Activated CD4-positive, alpha-beta T cell treated with anti-CD3 and anti-CD28 coated beads for 24 hours (primary cell): ENCODE measurements at regions not wholly inside any gene's neighbourhood (a gene's known extent, or its start where the extent isn't known, plus 50 kb on each side); places are given as distances from the start of the nearest gene placed in this dataset.
"Not testable (repeated sequence)": the region's sequence is repeated elsewhere in the genome, so short reads cannot be mapped to it uniquely, and the experiment has no call there.

Source experiments
- DNase-seq, 2 donors: peaks; one replicate each; pipeline ENCODE4 v3.0.0-alpha.2; 2020; ENCODE audit warnings: low read depth in 2 of 2

GRCh38 chr7:25444991-25445390 lies 216.7 kb upstream of the NPVF start:
- DNase-seq: no peak

- no peak for DNase-seq
Observed at GRCh38 chr7:25448301-25448700, 220.0 kb upstream of the NPVF start.

- DNase-seq: no peak
Observed at GRCh38 chr7:25454020-25454419, 225.7 kb upstream of the NPVF start.

DNA sequence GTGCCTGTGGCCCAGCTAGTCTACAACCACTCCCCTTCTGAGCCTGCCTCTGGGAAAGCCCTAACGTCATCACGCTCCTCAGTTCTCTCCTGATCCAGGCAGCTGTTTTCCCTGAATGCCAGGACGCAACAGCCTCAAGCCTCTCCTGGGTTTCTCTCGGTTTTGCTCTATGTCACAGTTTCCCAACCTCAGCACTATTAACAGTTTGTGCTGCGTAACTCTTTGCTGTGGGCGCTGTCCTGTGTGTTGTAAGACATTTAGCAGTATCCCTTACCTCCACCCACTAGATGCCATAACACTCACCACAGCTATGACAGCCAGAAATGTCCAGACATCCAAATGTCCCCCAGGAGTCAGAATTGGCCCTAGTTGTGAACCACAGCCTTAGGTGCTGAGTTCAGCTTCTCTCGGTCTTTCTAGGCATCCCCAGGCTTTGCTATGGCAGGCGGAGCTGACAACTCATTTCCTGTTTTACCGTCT lies 226.3 kb upstream of the NPVF start:
- DNase-seq: no peak

DNA sequence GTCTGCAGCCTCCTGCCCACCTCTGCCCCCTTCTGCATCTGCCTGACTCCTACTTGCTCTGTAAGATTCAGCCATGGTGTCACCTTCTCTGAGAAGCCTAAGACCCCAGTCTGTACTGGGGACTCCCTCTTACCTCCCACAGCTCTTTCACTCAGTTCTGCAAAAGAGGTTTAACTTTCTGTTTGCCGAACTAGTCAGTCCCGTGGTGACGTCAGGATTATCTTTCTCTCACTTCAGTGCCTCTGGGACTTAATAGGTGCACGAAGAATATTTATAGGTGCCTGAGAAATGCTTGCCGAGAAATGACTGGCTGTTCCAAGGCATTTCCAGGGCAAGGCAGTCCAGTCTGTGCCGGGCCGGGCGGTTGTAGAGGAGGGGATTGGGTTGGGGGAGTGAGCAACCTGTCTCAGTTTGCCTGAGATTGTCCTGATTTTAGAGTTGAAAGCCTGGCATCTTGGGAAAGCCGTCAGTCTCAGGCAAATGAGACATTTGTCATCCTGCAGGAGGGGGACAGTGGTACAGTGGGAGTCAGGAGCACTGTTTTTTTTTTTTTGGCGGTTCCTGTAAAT lies 227.5 kb upstream of the NPVF start:
- no peak for DNase-seq

- DNase-seq: no peak
Observed at GRCh38 chr7:25456467-25457171, 228.3 kb upstream of the NPVF start.

GRCh38 chr7:25459057-25459456 lies 230.8 kb upstream of the NPVF start:
- DNase-seq: no peak

DNA sequence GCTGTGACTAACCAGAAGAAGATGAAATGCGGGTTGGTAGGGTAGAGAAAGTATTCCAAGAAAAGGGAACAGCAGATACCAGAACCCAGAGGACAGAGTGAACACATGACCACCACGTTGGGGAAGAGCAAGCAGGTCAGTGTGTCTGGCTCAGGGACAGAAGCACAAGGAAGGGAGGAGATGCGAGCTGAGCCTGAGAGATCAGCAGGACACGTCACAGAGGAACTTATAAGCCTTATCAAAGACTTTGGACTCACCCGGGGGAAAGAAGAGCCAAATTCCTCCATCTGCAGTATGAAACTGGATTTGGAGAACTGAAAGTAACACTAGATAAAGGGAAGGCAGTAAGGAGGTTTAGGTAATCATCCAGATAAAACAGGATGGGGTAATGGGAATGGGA lies 232.1 kb upstream of the NPVF start:
- no peak for DNase-seq

- no peak for DNase-seq
Observed at GRCh38 chr7:25469669-25470068, 241.4 kb upstream of the NPVF start.

DNA sequence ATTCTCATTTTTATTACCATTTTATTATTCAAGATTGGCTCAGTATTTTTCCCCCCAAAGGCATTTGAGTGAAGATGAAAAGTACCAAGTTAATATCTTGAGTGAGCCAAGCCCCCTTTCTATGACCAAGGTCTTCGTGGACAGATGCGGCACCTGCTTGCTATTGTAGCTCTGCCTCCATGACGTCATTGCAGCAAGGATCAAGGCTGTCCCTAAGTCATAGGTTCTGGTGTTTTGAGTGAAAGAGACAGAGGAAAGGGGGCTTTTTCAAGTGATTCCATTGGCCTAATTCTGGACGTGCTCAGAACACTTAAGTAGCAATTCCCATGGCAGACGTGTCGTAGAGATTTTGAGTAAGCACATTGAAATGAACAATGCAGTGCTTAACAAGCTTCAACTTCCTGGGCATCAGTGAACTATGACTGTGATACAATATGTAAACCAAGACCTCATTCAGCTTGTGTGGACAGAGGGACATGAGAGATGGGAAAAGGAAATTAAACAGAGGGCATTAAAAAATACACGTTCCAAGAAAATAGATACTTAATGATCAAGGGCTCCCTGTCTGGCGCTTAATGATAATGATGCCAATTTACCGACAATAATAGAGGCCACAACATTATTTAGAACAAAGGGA lies 248.7 kb upstream of the NPVF start:
- no peak for DNase-seq

DNA sequence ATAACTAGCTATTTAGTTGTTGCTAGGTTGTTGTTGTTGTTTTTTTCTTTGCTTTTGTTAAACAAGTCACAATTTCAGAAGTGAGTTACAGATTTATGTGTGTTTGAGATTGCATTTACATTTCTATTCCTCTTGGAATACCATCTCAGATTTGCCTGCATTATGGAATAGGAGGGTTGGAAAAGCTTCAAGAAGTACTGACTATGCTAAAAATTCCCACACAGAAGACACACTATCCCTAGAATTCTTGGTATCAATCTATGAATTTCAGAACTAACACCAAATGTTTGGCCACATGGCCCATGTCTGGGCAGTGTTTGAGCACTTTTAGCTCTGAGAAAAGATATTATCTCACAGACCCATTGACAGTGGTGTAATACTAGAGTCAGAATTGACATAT lies 249.9 kb upstream of the NPVF start:
- not testable (repeated sequence) for DNase-seq

- no peak for DNase-seq
Observed at GRCh38 chr7:25478925-25479324, 250.6 kb upstream of the NPVF start.

DNA sequence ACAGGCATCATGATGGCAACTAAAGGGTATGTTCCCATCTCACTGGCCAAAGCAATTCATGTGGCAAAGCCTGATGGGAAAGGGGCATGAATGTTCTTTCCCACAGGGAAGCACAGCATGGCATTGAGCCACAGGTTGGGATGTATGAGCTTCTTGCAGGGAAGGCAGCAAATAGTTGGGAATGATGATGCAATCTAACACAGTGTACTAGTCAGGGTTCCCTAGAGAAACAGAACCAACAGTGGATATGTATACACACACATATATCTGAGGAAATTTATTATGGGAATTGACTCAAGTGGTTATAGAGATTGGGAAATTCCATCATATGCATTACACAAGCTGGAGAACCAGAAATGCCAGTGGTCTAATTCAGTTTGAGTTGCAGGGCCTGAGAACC lies 253.6 kb upstream of the NPVF start:
- DNase-seq: no peak

DNA sequence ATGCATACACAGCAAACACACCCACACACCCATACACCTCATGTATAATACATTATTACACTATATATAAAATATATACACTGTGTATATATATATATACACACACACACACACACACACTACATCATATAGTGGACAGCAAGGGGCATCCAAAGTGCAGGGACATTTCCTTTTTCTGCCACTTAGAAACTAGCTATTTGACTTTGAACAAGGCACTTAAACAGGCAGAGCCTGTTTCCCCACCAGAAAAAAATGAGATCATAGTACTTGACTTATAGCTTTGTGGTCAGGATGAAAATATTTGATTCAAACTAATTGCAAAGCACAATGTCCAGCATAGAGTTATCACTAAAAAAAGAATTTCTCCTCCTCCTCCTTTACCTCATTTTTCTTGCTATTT lies 254.3 kb upstream of the NPVF start:
- DNase-seq: no peak

DNA sequence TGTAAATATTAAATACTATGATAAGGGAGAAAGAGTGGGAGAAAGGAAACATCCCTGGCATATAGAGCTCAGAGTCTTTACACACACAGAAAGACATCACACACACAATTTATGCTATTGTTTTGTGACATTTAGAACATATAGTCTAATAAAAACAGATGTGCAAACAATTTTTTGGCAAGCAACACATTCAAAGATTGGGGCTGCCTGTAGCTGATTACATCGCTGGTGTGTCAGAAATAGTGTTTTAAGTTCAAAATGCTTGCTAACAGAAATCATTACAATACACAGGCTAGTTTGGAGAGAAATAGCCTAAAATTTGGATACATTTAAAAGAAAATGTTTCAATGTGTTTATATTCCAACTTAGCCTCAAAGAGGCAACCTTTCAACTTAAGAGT lies 256.7 kb upstream of the NPVF start:
- no peak for DNase-seq

- DNase-seq: no peak
Observed at GRCh38 chr7:25486656-25487055, 258.4 kb upstream of the NPVF start.

- DNase-seq: no peak
Observed at GRCh38 chr7:25493805-25494366, 265.6 kb upstream of the NPVF start.

GRCh38 chr7:25494896-25495295 lies 266.6 kb upstream of the NPVF start:
- DNase-seq: no peak

GRCh38 chr7:25495342-25496250 lies 267.3 kb upstream of the NPVF start:
- no peak for DNase-seq

- no peak for DNase-seq
Observed at GRCh38 chr7:25496476-25497368, 268.4 kb upstream of the NPVF start.

DNA sequence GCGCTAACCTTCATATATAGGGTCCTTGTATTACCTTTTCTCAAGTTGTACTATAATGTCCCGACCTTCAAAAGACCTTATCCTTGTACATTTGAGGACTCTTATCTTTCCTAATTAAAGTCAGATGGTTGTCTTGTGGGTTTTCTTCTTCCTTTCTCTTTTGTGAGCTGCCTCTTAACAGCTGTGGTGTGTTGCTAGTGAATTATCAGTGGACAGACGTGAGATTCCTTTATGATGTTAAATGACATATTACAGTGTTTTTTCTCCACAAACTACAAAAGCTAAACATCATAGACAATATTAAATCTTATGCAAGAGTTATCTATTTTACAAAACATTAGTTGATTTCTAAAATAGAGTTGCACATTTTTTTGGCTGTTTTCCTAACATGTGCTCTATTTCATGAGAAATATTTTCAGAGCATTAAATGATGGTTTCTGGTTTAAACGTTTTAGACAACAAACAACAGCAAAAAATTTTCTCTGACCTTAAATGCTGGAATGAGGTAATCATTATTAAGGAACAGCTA lies 272.2 kb upstream of the NPVF start:
- DNase-seq: no peak
